ENCODE measurements at regions not wholly inside any gene's neighbourhood (a gene's known extent, or its start where the extent isn't known, plus 50 kb on each side); places are given as distances from the start of the nearest gene placed in this dataset.
"Not testable (repeated sequence)": the region's sequence is repeated elsewhere in the genome, so short reads cannot be mapped to it uniquely, and the experiment has no call there.

- DNase-seq = no peak
These were observed 321.6 kb downstream of the PLPP3 start for GRCh38 chr1:56257726-56258125.

DNA sequence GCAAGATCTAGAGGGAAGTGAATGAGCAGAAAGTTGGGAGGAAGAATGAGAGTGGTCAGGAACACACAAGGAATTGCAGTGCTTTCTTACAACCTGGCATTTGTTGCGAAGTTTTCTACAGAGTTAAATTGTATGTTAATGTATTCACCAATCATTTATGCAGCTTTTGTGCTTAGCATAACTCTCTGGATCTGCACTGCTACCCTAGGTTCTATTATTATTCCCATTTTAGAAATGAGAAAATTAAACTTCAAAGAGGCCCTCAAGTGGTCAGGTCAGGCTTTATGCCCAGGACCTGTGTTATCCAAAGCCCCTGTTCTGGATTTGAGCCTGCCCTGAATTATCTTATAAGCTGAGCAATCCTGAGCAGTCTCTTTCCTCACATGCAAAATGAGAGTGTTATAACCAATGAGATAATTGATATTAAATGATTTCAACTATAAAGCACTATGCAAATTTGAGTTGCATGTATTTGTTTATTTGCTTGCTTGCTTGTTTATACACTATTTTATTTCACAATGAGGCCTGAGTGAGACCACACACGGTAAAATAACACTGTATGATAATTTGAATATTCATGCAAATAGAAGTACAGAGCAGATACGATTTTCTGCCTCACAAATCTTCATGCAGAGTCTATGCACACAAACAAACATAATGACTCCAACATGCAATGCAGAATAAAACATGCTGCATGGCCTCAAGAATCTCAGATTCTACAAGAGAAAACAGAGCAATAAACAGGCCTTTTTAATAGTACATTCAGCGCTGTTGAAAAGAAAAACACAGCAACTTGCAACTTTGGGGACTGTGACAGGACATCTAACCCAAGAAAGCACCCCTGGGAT, 323.0 kb downstream of the PLPP3 start:
- no peak for DNase-seq

- DNase-seq = no peak
These were observed 323.7 kb downstream of the PLPP3 start for GRCh38 chr1:56255516-56256152.

- DNase-seq = no peak
These were observed 325.2 kb downstream of the PLPP3 start for GRCh38 chr1:56254130-56254529.

DNA sequence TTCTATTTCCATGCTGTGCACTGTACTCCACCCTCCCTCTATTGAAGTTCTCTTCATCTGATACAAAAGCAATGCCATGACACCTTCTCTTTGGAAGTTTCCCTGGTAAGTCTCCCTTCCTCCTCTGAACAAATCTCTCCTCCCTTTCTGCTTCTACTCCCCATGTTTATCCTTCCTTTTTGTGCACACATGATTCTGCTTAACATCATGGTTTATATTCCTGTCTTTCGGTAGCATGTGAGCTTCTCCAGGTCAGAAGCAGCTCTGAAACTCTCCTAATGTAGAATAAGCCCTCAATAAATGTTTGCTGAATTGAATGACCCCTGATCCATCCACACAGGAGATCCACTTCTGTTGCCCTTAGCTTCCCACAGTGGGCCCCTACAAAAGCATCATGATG, 328.6 kb downstream of the PLPP3 start:
- DNase-seq = no peak

- no peak for DNase-seq
These were observed 330.1 kb downstream of the PLPP3 start for GRCh38 chr1:56249234-56249633.

DNA sequence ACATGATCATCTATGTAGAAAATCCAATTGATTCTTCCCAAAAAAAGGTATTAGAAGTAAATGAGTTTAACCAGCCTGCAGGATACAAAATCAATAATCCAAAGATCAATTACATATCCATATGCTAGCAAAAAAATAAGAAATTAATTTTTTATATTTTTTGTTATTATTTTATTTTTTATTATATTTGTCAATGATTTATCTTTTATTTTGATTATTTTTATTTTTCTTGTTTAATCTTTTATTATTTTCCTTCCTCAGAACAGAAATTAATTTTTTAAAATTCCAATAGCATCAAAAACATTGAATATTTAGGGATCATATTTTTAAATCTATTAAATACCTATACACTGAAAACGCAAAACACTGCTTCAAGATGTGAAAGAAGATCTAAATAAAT, 331.2 kb downstream of the PLPP3 start:
- DNase-seq = no peak

- DNase-seq = not testable (repeated sequence)
These were observed 332.6 kb downstream of the PLPP3 start for GRCh38 chr1:56246726-56247125.

DNA sequence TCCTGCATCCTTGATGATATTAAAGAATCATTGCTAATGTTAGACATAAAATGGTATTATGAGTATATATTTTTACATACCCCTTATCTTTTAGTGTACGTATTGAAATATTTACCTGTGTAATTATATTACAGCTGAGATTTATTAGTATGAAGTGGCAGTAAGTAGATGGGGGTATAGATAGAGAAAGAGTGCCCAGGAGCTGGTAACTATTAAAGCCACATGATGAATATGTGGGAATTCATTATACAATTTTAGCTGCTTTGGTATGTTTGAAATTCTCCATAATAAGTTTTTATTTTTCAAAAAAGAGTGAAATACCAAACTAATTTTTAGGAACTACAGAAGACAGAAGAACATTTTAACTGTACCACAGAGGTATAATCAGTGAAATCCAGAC, 339.0 kb downstream of the PLPP3 start:
- DNase-seq = no peak

- no peak for DNase-seq
These were observed 341.8 kb downstream of the PLPP3 start for GRCh38 chr1:56237491-56238064.

GRCh38 chr1:56236688-56237087, 342.7 kb downstream of the PLPP3 start:
- no peak for DNase-seq

DNA sequence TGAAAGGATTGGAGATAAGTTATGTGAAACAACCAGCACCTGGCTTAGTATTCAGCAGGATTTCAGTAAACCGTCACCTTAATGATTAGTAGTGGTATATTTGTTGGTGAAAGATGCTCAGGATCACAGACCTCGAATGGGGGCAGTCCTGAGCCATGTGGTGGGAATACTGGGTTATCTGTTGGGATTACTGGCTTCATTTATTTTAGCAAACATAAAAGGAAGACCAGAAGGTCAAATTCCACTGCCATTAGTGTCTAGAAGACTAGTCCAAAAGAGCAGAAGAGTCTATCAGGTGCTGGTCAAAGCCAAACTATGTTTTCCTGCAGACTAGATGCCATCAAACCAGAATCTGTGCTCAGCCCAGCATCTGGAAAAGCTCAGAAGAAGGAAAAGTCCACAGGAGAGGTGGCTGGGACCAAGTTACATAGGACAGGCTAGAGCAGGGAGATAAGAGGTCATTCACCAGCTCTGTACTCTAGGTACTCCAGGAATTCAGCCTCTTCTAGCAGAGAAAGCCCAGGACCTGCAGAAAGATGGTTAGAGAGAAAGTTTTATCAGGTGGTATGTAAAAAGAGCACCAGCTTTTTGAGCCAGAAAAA, 343.4 kb downstream of the PLPP3 start:
- no peak for DNase-seq

DNA sequence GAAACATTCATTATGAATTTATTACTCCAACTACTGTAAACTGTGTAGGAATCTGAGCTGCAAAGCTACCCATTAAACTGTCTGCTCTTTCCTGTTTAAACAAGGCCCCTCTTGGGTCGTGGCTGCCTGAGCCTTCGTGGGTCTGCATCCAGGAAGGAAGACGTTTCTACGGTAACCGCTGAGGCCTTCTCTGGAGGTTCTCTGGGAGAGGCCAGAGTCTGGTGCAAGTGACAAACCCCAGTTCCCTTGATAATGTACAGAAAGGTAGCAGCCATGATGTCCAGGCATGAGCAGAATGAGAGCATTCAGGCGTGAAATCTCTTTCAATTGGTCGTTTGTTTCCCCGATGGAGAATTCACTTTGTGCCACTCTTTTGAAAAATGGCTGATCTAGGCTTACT, 350.2 kb downstream of the PLPP3 start:
- no peak for DNase-seq

- no peak for DNase-seq
These were observed 351.5 kb downstream of the PLPP3 start for GRCh38 chr1:56227886-56228285.

DNA sequence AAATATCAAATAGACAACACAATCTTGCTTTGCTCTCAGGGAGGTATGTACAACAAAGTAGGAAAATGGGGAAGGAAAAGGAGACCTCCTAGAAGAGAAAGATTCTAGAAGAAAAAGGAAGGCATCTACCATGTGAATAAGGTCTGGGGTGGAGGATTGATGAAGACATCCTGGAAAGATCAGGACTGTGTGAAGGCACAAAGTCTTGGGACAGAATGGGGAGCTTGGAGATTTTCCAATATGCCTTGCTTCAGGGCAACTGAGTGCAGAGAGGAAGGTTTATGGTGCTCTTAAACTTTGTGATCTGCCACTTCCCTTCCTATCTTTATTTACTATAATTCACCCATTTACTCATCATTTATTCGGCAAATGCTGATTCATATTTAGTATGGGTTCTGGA, 352.0 kb downstream of the PLPP3 start:
- DNase-seq = no peak

GRCh38 chr1:56225964-56226815, 353.2 kb downstream of the PLPP3 start:
- DNase-seq = no peak

- DNase-seq = no peak
These were observed 355.4 kb downstream of the PLPP3 start for GRCh38 chr1:56223968-56224367.

GRCh38 chr1:56222914-56223540, 356.3 kb downstream of the PLPP3 start:
- no peak for DNase-seq

- DNase-seq = no peak
These were observed 359.3 kb downstream of the PLPP3 start for GRCh38 chr1:56220021-56220420.

GRCh38 chr1:56218023-56218422, 361.3 kb downstream of the PLPP3 start:
- no peak for DNase-seq

GRCh38 chr1:56216218-56216617, 363.1 kb downstream of the PLPP3 start:
- no peak for DNase-seq

GRCh38 chr1:56215771-56216170, 363.6 kb downstream of the PLPP3 start:
- no peak for DNase-seq
